ENCODE measurements at regions not wholly inside any gene's neighbourhood (a gene's known extent, or its start where the extent isn't known, plus 50 kb on each side); places are given as distances from the start of the nearest gene placed in this dataset.

- TF ChIP-seq CTCF (IDR thresholded peaks at IDR 0.05) (no peak), EZH2 (IDR thresholded peaks at IDR 0.05; ENCODE audit: borderline replicate concordance, insufficient read depth, low read depth, low read length, poor library complexity, severe bottlenecking) (no peak)
Observed at GRCh38 chr6:21469213-21469612, 124.3 kb upstream of the SOX4 start.

Measured in B cell (primary cell).